SH-SY5Y (cell line): ENCODE measurements at regions not wholly inside any gene's neighbourhood (a gene's known extent, or its start where the extent isn't known, plus 50 kb on each side); places are given as distances from the start of the nearest gene placed in this dataset.

ENCODE experiments used
- GATA2 ChIP-seq: IDR thresholded peaks from 2 replicates; pipeline ENCODE4 v1.6.1; 2011; ENCODE audit warnings: mild to moderate bottlenecking, low read depth, low read length
- GATA3 ChIP-seq: IDR thresholded peaks from 2 replicates; pipeline ENCODE4 v1.6.1; 2011; ENCODE audit warnings: low read depth, mild to moderate bottlenecking, low read length, moderate library complexity

GRCh38 chr21:28554660-28555475 is 437.8 kb downstream of the LTN1 start:
- TF ChIP-seq GATA3 = no peak
- no peak for TF ChIP-seq GATA2
